CD4-positive, alpha-beta T cell (primary cell): ENCODE measurements at regions not wholly inside any gene's neighbourhood (a gene's known extent, or its start where the extent isn't known, plus 50 kb on each side); places are given as distances from the start of the nearest gene placed in this dataset.

Experiments used
- ATAC-seq: fragments of 200-7000 bp; cut with Tn5 transposase; one replicate; pipeline ENCODE4 v1.10.0; 2022; ENCODE audit warnings: mild to moderate bottlenecking; ENCODE audit not compliant: poor library complexity
- CTCF ChIA-PET: fragments of 350-600 bp; sonication (Branson Sonifier 250); formaldehyde crosslinking; loops from one replicate; lab custom pipeline; 2021; ENCODE audit warnings: antibody characterized with exemption, inconsistent platforms; lab: Charles Lee
- POLR2A ChIA-PET: fragments of 350-600 bp; sonication (Branson Sonifier 250); formaldehyde crosslinking; loops from one replicate; lab custom pipeline; 2021; ENCODE audit warnings: antibody characterized with exemption, inconsistent platforms; lab: Charles Lee
- DNase-seq, 14 experiments: peaks; one replicate each; pipeline ENCODE4 v3.0.0-alpha.2; 2013 to 2020; ENCODE audit warnings: mixed read lengths in 2 of 14
- H3K27ac ChIP-seq, 2 donors: one replicate each; pipeline versions ENCODE4 v1.5.1 to v1.7.0; 2013; ENCODE audit warnings: low read length in 2 of 2, low read depth in 1 of 2, mild to moderate bottlenecking in 1 of 2
- H3K27me3 ChIP-seq, 2 experiments: 1 replicate in 1 of 2; 2 replicates in 1 of 2; pipeline versions ENCODE4 v1.6.1 to v1.7.0; 2013; ENCODE audit warnings: low read length in 2 of 2, control low read depth in 1 of 2, mild to moderate bottlenecking in 1 of 2, moderate library complexity in 1 of 2; ENCODE audit not compliant: insufficient read depth in 2 of 2, control insufficient read depth in 1 of 2
- H3K36me3 ChIP-seq: one replicate; pipeline ENCODE4 v1.6.1; 2013; ENCODE audit warnings: low read length, control low read depth; ENCODE audit not compliant: insufficient read depth
- H3K4me1 ChIP-seq: one replicate; pipeline ENCODE4 v1.6.1; 2013; ENCODE audit warnings: low read length, control low read depth; ENCODE audit not compliant: insufficient read depth
- H3K4me3 ChIP-seq: one replicate; pipeline ENCODE4 v1.5.1; 2013; ENCODE audit warnings: mild to moderate bottlenecking, low read length, moderate library complexity
- H3K9me3 ChIP-seq, 2 experiments: 1 replicate in 1 of 2; 2 replicates in 1 of 2; pipeline versions ENCODE4 v1.6.1 to v1.7.0; 2013; ENCODE audit warnings: low read length in 2 of 2, mild to moderate bottlenecking in 2 of 2, control low read depth in 1 of 2, moderate library complexity in 1 of 2; ENCODE audit not compliant: control insufficient read depth in 1 of 2, insufficient read depth in 1 of 2
- H3K27ac Mint-ChIP-seq: one replicate; pipeline ENCODE4 v1.8.0; 2020; ENCODE audit warnings: mixed read lengths
- H3K27me3 Mint-ChIP-seq: one replicate; pipeline ENCODE4 v1.8.0; 2021; ENCODE audit warnings: mixed read lengths
- H3K36me3 Mint-ChIP-seq: one replicate; pipeline ENCODE4 v1.8.0; 2021; ENCODE audit warnings: low read depth, mixed read lengths
- H3K4me1 Mint-ChIP-seq: one replicate; pipeline ENCODE4 v1.8.0; 2021; ENCODE audit warnings: low read depth, mixed read lengths
- H3K4me3 Mint-ChIP-seq: one replicate; pipeline ENCODE4 v1.8.0; 2020; ENCODE audit warnings: mild to moderate bottlenecking, mixed read lengths
- H3K9me3 Mint-ChIP-seq: one replicate; pipeline ENCODE4 v1.8.0; 2020; ENCODE audit warnings: mixed read lengths
- intact Hi-C, 2 experiments: fragments of 100-400 bp; cut with DNase I in 1 of 2; cut with micrococcal nuclease in 1 of 2; formaldehyde crosslinking; loops; one replicate each; pipeline versions ENCODE4 v1.15.1 to v1.9.0; 2023 to 2025; cut with DNase I, micrococcal nuclease
- TF ChIP-seq, protein P1 (sequence below): fragments of 200-600 bp; IDR thresholded peaks from one replicate; pipeline ENCODE4 v1.8.0; 2022; ENCODE audit warnings: antibody characterized with exemption, mild to moderate bottlenecking

DNA sequence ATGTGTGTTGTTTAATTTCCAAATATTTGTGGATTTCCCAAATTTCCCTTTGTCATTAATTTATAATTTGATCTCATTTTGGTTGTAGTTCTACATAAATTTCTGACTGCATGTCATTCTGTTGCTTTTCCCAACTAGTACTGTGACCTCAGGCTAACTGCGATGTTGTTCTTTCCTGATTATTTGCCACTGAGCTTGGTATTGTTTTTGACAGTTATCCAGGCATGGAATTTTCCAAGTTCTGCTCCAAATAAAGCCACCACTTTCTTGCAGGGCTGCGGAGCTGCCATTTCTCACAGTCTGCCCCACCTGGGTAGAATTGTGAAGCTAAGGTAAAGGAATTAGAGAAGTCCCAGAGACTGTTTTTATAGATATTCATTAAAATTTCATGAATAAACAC lies 328.8 kb downstream of the ZNF674 start:
- DNase-seq (no peak), ATAC-seq (no peak)
- Mint-ChIP-seq H3K27me3 (no peaks in the 10 kb centered on the region), H3K27ac (no peak overlapping the region), H3K36me3 (no peaks in the 10 kb centered on the region), H3K4me1 (no peaks in the 10 kb centered on the region), H3K9me3 (no peaks in the 10 kb centered on the region), H3K4me3 (no peak overlapping the region)
- CTCF ChIA-PET: no interaction called here
- Histone ChIP-seq H3K9me3 (no peaks in the 10 kb centered on the region), H3K4me1 (no peaks in the 10 kb centered on the region), H3K36me3 (no peaks in the 10 kb centered on the region), H3K27me3 (no peaks in the 10 kb centered on the region), H3K27ac (no peak overlapping the region), H3K4me3 (no peak overlapping the region)
- TF ChIP-seq, protein P1, sequence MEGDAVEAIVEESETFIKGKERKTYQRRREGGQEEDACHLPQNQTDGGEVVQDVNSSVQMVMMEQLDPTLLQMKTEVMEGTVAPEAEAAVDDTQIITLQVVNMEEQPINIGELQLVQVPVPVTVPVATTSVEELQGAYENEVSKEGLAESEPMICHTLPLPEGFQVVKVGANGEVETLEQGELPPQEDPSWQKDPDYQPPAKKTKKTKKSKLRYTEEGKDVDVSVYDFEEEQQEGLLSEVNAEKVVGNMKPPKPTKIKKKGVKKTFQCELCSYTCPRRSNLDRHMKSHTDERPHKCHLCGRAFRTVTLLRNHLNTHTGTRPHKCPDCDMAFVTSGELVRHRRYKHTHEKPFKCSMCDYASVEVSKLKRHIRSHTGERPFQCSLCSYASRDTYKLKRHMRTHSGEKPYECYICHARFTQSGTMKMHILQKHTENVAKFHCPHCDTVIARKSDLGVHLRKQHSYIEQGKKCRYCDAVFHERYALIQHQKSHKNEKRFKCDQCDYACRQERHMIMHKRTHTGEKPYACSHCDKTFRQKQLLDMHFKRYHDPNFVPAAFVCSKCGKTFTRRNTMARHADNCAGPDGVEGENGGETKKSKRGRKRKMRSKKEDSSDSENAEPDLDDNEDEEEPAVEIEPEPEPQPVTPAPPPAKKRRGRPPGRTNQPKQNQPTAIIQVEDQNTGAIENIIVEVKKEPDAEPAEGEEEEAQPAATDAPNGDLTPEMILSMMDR: no peak
- POLR2A ChIA-PET: no interaction called here
- intact Hi-C loops: no loop called here

DNA sequence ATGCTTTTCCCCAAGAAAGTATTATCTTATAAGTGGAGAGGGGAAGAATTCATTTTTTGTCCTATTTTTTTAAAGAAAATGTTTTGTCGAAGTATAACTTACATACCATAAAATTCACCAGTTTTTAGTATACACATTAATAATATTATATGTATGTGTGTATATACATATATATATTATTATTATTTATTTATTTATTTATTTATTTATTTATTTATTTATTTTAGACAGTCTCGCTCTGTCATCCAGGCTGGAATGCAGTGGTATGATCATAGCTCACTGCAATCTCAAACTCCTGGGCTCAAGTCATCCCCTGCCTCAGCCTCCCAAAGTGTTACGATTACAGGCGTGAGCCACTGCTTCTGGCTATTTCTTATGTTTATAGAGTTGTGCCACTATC lies 334.1 kb downstream of the ZNF674 start:
- TF ChIP-seq, protein P1: no peak
- DNase-seq (no peak), ATAC-seq (no peak)
- Mint-ChIP-seq H3K9me3 (no peaks in the 10 kb centered on the region), H3K4me3 (no peak overlapping the region), H3K27ac (no peak overlapping the region), H3K27me3 (no peaks in the 10 kb centered on the region), H3K4me1 (peaks cover 17% of the 10 kb centered on the region), H3K36me3 (no peaks in the 10 kb centered on the region)
- H3K27ac ChIP-seq: no peak overlapping the region
- CTCF ChIA-PET: no interaction called here
- no peaks in the 10 kb centered on the region for H3K36me3 ChIP-seq
- no peak overlapping the region for H3K4me3 ChIP-seq
- H3K9me3 ChIP-seq: no peaks in the 10 kb centered on the region
- H3K27me3 ChIP-seq: no peaks in the 10 kb centered on the region
- intact Hi-C loops: no loop called here
- H3K4me1 ChIP-seq: no peaks in the 10 kb centered on the region
- POLR2A ChIA-PET: no interaction called here

DNA sequence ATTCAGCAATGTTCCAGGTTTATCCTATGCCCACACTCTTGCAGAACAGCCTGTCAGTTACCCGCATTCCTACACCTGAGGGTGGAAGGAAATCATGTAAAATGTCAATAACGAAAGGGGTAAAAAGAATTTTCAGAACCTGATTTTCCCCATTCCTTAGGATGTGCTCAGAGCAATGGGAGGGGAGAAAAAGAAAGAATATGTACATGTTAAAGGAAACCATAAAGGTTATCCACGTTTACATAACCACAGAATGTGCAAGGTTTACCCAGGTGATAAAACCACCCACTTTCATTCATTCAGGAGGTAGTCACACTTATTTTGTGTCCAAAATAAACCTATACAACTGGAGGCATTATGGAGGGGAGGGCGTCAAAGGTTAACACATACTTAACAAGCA lies 335.5 kb downstream of the ZNF674 start:
- TF ChIP-seq, protein P1: no peak
- no peaks in the 10 kb centered on the region for H3K9me3 Mint-ChIP-seq
- H3K36me3 ChIP-seq: no peaks in the 10 kb centered on the region
- no peak for DNase-seq
- no peaks in the 10 kb centered on the region for H3K9me3 ChIP-seq
- no peak overlapping the region for H3K4me3 ChIP-seq
- H3K4me3 Mint-ChIP-seq: no peak overlapping the region
- ATAC-seq: no peak
- peaks cover 17% of the 10 kb centered on the region for H3K4me1 Mint-ChIP-seq
- POLR2A ChIA-PET: no interaction called here
- H3K27ac ChIP-seq: no peak overlapping the region
- H3K27me3 Mint-ChIP-seq: no peaks in the 10 kb centered on the region
- no peaks in the 10 kb centered on the region for H3K4me1 ChIP-seq
- no peaks in the 10 kb centered on the region for H3K36me3 Mint-ChIP-seq
- intact Hi-C loops: no loop called here
- CTCF ChIA-PET: no interaction called here
- H3K27ac Mint-ChIP-seq: no peak overlapping the region
- H3K27me3 ChIP-seq: no peaks in the 10 kb centered on the region
